ENCODE measurements at regions not wholly inside any gene's neighbourhood (a gene's known extent, or its start where the extent isn't known, plus 50 kb on each side); places are given as distances from the start of the nearest gene placed in this dataset.

DNA sequence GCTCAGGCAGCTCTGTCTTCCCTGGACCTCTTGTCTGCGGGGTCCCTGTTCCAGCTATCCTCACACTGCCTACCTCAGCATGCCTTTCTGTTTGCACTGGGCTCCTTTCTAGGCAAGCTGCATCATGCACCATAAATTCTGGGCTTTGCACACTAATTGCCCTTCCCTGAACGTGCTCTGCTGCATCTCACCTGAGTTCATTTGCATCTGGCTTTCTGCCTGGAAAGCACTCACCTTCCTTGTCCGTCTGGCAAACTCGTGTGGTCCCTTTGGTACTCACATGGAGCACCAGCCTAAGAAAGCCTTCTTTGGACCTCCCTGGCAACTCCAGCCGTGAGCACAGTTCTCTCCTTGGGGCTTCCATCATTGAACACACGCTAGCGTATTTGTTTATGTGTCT is 365.6 kb downstream of the SV2B start:
- TF ChIP-seq, protein P1, sequence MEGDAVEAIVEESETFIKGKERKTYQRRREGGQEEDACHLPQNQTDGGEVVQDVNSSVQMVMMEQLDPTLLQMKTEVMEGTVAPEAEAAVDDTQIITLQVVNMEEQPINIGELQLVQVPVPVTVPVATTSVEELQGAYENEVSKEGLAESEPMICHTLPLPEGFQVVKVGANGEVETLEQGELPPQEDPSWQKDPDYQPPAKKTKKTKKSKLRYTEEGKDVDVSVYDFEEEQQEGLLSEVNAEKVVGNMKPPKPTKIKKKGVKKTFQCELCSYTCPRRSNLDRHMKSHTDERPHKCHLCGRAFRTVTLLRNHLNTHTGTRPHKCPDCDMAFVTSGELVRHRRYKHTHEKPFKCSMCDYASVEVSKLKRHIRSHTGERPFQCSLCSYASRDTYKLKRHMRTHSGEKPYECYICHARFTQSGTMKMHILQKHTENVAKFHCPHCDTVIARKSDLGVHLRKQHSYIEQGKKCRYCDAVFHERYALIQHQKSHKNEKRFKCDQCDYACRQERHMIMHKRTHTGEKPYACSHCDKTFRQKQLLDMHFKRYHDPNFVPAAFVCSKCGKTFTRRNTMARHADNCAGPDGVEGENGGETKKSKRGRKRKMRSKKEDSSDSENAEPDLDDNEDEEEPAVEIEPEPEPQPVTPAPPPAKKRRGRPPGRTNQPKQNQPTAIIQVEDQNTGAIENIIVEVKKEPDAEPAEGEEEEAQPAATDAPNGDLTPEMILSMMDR (IDR thresholded peaks at IDR 0.05) = no peak
- no peak for TF ChIP-seq POLR2A (IDR thresholded peaks at IDR 0.05)
